Stimulated activated CD4-positive, alpha-beta T cell treated with anti-CD3 and anti-CD28 coated beads, TNF-alpha, amount 100 ng/mL, for 24 hours (primary cell): ENCODE measurements at regions not wholly inside any gene's neighbourhood (a gene's known extent, or its start where the extent isn't known, plus 50 kb on each side); places are given as distances from the start of the nearest gene placed in this dataset.

Experiments used
- DNase-seq, 3 experiments: peaks; one replicate each; pipeline ENCODE4 v3.0.0-alpha.2; 2020; ENCODE audit warnings: low read depth in 3 of 3

DNA sequence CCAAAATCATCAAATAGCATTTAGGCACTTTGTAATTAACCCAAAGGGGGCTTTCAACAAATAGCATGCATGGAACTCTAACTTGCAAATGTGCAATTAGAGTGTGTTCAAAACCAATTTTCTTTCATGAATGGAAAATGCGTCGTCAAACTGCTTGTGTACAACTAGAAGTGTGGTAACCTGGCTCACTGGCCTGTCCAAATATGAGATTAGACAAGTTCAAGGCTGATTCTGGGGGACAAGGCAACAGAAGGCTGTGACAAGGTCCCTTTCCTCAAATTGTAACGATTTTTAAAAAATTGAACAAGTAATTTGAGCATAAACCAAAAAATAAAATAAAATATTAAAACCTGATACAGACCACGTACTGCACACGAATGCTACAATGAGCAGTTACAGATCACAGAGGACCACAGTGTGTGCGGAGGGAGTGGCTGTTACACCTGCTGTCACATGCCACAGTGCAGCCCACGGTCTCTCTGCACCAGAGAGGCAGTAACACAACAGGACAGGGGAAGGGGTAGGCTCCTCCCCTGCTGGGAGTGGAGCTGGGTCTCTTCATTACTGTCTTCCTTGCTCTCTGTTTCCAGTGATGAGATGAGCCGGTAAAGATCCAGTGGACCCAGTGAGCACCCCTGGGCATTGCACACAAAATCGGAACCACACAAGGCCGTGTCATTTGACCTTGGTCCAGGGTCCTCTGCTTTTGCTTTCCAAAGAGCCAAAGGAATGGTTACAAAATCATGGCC lies 252.2 kb upstream of the PDE10A start:
- no peak for DNase-seq

DNA sequence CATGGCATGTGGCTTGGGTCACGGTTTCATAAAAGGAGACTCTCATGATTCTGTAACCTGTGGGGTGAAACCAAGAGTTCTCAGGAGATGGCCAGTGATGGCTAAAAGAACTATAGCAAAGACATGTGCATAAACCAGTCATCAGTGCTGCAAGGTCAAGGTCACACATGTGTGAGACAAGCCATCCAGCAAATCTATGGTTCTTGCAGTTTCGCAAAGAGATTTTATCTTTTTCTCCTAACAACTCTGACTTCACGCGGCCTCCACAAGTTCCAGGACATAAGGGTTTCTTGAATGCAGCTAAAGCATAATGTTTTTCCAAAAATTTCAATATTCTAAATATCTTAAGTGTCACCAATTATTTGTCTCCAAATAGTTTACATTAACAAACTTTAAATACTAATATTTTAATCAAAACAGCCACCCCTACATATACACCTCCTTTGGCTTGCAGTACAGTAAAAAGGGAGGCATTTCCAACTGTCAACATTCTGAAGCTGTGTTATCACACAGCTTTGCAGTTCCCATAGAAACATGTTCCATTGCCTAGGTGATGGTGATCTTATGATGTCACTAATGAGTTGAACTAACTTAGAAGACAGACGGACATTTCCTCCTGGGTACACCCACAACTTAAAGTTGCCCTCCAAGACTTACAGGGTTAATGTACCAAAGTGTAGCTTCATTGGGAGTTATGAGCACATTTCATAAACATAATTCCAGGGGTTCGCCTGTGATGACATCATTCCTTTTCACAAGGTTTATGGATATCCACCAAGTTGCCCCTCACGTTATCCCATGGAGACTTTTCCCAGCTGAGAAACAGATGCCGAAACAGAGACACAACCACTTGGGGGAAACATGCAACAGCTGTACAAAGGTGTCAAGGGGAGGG lies 250.9 kb upstream of the PDE10A start:
- no peak for DNase-seq

DNA sequence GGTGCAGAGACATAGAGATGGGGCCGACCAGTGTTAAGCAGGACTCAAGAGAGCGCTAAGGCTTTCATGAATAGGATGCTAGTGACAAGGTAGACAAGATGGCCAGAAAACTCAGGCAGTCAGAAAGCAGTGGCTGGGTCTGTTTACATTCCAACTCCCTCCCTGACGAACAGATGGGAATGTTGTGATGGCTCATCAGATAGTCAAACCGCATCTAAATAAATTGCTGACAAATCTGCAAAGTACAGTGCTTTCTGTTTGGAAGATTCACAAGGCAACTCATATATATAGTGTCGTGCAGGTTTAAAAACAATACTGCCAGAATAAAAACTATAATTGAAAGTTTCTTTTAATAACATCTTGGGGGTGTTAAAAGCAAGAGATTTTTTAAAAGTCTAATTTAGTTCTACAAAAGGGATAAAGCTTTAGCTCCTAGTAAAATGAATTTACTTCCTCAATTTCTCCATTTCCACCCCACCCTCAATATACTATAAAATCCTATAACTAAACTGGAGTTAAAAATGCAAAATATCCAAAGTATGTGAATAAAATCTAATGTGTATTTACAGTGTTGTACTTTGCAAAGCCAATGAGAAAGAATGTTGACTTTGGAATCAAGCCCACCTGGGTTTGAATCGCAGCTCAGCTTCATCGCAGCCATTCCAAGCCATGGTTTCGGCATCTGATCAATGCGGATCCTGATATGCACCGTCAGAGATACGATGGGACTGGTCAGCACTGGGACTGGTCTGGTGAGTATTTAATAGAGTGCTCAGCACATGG lies 247.3 kb upstream of the PDE10A start:
- DNase-seq: no peak

DNA sequence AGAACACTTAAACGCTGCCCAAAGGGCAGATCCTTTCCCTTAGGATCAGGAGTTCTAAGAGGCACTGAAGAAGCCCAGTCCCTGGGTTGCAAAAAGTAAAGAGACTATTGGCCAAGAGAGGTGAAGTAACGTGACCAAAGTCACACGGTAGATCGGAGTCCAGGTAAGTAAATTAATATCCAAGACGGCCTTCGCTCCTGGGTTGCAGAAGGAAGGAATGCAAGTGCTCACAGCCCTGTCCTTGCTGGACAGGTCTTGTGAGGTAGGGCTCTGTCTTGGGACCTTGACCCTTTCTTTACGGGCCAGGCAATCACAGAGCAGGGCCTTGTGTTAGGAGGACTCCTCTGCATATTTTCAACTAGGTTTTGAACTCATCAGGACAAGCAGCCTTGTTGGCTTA lies 243.7 kb upstream of the PDE10A start:
- no peak for DNase-seq

DNA sequence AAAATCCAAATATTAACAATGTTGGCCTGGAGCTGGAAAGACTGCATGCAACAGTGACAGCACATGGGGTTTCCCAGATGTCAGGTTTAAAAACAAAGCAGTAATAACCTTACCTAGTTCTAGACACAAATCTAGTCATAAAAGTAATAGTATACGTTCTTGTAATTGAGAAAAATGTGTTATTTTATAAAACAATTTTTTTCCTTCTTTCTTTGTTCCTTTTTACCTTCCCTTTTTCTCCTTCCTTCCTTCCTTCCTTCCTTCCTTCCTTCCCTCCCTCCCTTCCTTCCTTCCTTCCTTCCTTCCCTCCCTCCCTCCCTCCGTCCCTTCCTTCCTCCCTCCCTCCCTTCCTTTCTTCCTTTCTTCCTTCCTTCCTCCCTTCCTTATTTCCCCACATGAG lies 242.7 kb upstream of the PDE10A start:
- no peak for DNase-seq

DNA sequence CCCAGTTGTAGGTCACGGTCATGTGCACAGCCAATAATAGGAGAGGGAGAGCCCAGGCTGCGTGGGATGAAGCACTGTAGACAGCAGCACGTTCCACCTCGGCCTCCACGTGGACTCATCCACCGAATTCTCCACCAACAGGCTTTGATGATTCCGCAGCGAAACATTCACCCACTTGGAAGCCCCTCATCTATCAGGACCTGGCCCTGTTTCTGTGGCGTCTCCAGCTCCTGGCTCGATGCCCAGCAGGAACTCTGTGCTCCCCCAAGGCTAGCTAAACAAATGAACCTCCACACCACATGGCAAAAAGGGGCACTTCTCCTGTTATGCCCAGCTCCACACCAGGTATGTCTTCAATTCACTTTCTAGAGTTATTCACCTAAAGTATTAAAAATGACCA lies 237.9 kb upstream of the PDE10A start:
- DNase-seq: no peak

DNA sequence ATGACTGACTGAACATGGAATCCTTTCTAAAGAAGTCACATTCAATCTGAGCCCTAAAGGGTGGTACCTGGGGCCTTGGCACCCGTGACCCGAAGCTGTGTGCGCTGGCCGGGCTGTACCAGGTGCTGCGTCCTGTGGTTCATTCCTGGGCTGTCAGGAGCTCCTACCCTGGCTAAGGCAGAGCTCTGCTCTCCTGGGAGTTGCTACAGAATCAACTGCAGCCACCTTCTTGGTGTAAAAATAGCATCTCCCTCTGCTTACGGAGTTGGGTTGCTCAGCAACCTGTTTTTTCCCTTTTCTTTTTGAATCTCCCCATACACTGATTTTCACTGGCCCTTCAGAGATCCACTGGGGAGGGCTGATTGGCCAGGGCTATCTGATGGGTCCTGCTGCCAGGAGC lies 236.6 kb upstream of the PDE10A start:
- DNase-seq: no peak

DNA sequence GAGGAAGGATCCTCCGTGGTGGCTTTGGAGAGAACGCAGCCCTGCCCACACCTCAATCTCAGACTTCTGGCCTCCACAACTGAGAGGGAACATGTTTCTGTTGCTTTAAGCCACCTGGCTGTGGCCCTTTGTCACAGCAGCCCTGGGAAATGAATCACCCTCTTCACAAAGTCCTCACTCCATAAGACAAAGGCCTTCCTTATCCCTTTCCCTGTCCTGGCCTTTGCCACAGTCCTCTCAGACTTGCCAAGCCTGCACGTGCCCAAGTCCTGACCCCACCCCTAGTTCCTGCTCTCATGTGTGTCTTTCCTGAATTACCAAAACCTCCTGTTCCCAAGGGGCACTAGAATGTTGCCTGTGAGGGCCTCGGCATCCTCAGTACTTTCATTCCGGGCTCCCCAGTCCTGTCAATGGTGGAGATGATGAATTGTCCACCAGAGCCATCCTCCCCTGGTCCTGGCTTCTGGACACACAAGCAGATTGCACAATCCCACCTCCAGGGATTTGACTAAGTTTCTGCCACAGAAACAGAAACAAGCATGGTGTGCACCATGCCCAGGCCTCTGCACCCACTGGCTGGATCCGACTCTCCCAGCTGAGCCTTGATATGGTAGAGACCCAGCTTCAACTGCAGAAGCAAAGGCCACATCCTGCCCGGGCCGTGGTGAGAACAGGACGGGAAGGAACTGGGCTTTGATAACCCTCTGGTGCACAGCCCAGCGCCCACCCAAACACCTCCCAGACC lies 232.6 kb upstream of the PDE10A start:
- no peak for DNase-seq

DNA sequence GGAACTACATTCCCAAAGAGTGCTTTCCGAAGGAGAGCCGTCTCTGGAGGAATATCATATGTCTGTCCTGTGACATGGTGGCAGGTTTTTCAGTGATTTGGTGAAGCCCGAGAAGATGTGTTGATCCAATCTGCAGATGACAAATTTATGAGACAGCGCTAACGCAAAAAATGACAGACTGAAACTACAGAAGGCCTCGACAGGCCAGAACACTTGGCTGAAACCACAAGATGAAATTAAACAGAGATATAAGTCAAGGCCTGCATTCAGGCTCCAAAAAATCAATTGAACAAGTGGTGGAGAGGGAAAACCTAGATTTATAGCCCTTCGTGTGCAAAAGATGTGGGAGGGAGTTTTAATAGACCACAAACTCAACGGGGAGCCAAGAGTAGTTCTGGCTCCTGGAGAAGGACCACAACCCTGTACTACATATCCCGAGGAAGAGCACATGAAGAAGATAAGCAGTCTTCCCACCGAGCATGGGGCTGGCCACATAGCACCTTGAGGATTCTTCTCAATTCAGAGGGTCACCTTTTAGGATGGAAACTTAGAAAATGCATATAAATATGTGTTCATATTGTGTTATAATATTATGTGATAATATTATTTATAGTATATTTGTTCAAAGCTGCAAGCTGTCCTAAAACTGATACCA lies 231.3 kb upstream of the PDE10A start:
- DNase-seq: no peak

DNA sequence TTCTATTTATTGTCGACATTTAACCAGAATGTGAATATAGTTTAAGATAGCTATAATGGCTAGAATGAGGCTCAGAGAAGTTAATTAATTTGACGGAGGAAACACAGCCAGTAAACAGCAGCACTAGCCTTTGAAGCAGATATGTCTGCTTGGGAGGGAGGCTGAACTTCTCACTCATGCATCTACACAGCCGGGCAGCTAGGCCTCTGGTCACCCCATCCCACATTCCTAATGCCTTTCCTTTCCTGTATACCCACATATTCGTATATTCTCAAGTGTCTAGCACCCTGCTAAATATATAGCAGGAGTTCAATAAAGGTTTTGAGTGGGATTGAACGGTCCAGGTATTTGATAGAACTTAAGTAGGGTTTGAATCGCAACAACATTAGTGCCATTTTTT lies 230.4 kb upstream of the PDE10A start:
- DNase-seq: no peak

DNA sequence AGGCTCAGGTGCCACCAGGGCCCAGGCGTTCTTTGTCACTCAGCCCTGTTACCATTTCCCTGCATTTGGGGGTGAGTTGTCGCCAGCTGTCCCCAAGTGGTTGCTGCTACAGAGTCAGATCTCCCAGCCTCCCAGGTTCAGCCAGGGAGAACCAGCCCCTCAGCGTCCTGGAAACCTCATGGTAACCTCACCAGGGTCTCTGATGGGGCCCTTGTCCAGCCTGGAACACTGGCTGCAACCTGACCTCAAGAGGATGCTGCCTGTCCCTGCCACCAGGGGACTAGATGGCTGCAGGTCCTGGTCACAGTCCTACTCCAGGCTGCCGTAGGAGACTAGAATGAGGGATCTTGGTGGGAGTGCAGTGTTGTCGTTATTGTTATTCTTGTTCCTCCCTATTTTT lies 228.3 kb upstream of the PDE10A start:
- no peak for DNase-seq

DNA sequence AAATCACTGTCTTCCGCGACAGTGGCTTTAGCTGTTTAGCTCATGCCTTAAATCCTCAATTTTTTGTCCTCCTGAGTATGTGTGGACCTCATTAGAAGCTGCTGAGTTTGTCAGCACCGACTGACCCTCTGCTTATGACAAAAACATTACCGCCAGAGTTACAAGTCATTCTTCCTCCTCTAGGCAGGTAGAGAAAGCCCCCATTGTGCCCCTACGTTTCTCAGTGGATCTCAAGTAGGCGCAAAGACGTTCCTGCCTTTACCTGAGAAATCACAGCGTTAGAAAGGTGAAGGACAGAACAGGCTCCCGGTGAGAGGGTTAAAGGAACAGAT lies 227.3 kb upstream of the PDE10A start:
- no peak for DNase-seq

DNA sequence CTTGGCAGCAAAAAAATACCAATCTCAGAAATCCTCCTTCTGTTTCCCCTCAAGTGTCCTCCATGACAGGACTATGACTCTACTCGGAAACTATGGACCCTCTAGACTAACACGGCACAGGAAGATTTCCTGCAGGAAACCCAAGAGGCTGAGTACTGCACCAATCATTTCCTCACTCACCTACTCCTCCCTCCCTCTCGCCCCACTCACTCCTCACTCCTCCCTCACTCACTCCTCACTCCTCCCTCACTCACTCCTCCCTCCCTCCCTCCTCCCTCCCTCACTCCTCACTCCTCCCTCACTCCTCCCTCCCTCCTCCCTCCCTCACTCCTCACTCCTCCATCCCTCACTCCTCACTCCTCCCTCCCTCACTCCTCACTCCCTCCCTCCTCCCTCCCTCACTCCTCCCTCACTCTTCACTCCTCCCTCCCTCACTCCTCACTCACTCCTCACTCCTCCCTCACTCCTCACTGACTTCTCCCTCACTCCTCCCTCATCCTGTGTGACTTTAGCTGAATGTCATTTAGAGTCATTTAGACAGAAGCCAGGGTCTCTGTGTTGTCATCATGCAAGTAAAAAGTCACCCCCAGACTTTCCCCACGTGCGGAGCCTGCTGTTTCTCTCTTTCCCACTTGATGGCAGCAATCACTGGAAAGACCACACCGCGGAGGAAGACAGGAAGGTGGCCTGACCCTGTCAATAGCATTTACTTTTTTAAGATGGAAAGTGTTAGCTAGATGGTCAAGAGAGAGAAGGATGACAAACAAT lies 226.8 kb upstream of the PDE10A start:
- DNase-seq: no peak

DNA sequence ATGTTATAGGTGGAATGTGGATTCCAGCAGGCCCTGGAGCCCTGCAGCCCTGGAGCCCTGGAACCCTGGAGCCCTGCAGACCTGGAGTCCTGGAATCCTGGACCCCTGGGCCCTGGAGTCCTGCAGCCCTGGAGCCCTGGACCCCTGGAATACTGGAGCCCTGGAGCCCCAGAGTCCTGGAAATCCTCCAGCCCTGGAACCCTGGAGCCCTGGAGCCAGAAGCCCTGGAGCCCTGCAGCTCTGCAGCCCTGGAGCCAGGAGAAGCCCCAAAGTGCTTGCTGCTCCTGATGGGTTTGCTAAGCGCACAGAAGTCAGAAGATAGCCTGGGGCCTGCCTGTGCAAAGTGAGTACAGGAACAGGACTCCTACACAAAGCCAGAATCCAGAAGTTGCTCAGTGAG lies 223.1 kb upstream of the PDE10A start:
- DNase-seq: no peak

DNA sequence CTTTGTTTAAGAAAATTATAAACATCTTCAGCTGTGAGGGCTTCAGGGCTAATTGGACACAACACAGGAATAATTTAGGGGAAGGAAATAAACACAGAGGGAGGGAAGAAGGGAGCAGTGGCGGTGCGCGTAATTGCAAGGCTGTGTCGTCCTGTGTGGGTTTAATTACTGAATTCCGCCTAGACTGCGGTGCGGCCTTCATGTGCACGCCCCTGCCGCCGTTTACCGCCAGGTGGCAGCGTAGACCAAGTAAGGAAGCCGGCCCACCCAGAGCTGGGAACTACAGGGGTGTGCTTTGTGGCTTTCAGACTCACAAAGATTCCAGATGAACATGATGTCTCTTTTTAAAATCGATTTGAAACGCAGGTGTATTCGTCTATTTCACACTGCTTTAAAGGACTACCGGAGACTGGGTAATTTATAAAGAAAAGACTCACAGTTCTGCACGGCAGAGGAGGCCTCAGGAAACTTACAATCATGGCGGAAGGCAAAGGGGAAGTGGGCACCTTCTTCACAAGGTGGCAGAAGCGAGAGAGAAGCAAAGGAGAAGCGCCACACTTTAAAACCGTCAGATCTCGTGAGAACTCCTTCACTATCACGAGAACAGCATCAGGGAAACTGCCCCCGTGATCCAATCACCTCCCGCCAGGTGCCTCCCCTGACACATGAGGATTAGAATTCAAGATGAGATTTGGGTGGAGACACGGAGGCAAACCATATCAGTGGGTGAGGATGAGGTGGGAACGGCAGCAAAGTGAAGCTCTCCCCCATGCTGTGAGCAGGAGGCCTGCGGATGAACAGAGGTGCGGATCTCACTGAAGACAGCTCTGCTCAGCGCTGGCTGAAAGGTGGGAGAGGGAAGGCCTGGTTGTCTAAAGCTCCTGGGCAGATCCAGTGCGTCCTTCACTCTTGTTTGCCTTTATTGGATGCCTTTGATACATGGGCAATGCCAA lies 222.0 kb upstream of the PDE10A start:
- peak; percentile 42 to 72 (median 53) for DNase-seq

DNA sequence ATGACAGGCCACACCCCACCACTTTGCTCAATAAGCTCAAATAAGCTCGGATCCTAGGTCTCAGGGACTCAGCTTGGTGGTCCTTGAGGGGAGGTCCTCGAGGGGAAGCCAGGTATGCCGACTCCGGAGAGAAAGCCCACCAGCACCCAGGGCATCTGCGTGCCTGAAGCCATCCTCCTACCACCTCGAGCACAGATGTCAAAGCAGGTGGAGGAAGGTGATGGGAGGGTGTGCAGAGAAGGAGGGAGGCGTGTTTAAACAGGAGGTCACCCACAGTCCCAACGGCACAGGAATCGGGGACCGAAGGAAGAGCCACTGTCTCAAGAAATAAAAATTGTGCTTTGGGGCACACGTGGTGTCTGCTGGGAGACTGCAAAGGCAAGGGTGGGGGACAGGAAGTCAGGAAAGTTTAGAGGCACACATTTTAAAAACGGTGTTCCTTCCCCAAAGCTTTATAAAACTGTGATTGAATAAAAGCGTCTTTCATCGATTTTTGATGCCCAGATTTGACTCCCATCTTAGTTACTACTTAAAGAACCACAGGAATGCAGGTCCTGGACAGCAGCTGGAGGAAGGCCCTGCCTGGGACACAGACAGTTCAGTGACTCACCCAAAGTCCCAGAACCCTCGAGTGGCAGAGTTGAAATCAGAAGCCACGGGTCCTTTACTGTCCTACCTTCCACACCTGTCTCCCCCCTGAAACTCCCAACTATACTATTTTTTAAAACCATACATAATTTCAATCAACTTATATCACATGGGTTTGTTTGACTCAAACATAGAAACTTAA lies 221.0 kb upstream of the PDE10A start:
- DNase-seq: no peak

DNA sequence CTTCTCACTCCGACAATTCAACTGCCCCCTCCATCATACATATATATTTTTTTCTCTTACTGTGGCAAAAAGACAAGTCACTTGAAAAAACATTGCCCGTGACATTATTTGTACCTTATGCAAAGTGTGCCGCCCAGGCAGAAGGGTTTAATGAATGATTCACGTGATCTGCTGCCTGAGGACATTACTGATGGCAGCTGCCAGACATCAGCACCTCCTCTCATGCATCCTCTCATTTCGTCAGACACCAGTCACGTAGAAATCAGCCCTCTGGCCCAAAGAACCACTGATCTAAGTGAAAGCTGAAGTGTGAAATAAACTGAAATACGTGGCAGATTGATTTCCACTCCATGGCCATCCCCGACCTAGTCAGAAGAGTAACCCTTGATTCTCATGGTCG lies 218.8 kb upstream of the PDE10A start:
- DNase-seq: no peak

DNA sequence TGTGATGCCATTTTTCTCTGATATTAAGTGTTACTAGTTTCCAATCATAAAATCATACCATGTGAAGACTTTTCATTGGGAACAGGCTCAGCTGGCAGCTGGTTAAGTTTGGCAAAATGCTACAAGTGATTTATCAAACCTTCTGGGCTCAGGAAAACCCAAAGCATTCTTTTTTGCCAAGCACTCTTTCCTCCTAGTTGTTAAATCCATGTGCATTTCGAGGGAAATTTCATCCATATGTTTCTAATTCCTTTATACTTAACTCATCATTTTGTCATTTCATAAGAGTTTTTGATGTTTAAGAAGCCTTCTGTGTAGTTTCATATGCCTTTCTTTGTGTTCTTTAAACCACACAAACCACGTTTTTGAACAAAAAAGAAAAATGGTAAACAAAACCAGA lies 217.6 kb upstream of the PDE10A start:
- no peak for DNase-seq

DNA sequence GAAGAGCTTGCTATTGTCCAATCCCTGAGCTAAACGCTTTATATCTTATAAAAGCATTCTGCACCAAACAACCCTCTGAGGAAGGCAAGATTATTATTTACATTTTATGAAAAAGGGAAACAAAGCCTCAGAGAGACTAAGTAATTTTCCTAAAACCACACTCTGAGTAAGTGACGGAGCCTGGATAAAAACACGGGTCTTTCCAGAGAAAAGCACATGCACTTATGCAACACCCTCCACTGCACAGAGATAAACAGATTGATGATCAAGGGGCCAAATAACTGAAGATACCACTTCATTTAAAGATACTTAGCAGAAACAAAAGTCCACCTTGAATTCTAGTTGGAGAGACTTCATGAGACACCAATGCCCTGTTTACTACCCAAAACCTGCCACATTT lies 214.7 kb upstream of the PDE10A start:
- DNase-seq: no peak
